Raji (cell line): ENCODE measurements at regions not wholly inside any gene's neighbourhood (a gene's known extent, or its start where the extent isn't known, plus 50 kb on each side); places are given as distances from the start of the nearest gene placed in this dataset.

Experiments used
- POLR2A ChIP-seq: IDR thresholded peaks from 2 replicates; pipeline ENCODE4 v1.6.1; 2011; ENCODE audit warnings: low read depth, low read length, control low read depth; ENCODE audit not compliant: insufficient read depth

- no peak for TF ChIP-seq POLR2A
Observed at GRCh38 chr4:138513535-138513934, 271.4 kb upstream of the SLC7A11 start.

GRCh38 chr4:138512756-138513155, 270.6 kb upstream of the SLC7A11 start:
- TF ChIP-seq POLR2A: no peak

GRCh38 chr4:138510053-138510452, 267.9 kb upstream of the SLC7A11 start:
- TF ChIP-seq POLR2A: no peak

GRCh38 chr4:138509346-138509745, 267.2 kb upstream of the SLC7A11 start:
- TF ChIP-seq POLR2A: no peak

- TF ChIP-seq POLR2A: no peak
Observed at GRCh38 chr4:138507522-138507921, 265.4 kb upstream of the SLC7A11 start.

GRCh38 chr4:138501614-138502013, 259.5 kb upstream of the SLC7A11 start:
- no peak for TF ChIP-seq POLR2A

GRCh38 chr4:138500869-138501268, 258.7 kb upstream of the SLC7A11 start:
- TF ChIP-seq POLR2A: no peak

- no peak for TF ChIP-seq POLR2A
Observed at GRCh38 chr4:138499627-138500026, 257.5 kb upstream of the SLC7A11 start.

- no peak for TF ChIP-seq POLR2A
Observed at GRCh38 chr4:138494931-138495330, 252.8 kb upstream of the SLC7A11 start.

GRCh38 chr4:138494116-138494515, 252.0 kb upstream of the SLC7A11 start:
- no peak for TF ChIP-seq POLR2A

GRCh38 chr4:138492176-138492575, 250.0 kb upstream of the SLC7A11 start:
- no peak for TF ChIP-seq POLR2A

- TF ChIP-seq POLR2A: no peak
Observed at GRCh38 chr4:138488533-138488932, 246.4 kb upstream of the SLC7A11 start.

- no peak for TF ChIP-seq POLR2A
Observed at GRCh38 chr4:138487670-138488069, 245.5 kb upstream of the SLC7A11 start.

GRCh38 chr4:138487230-138487629, 245.1 kb upstream of the SLC7A11 start:
- TF ChIP-seq POLR2A: no peak

- no peak for TF ChIP-seq POLR2A
Observed at GRCh38 chr4:138485498-138485897, 243.3 kb upstream of the SLC7A11 start.

GRCh38 chr4:138475116-138475515, 233.0 kb upstream of the SLC7A11 start:
- no peak for TF ChIP-seq POLR2A

GRCh38 chr4:138473339-138473738, 231.2 kb upstream of the SLC7A11 start:
- TF ChIP-seq POLR2A: no peak
